GM12874 (cell line): ENCODE measurements at regions not wholly inside any gene's neighbourhood (a gene's known extent, or its start where the extent isn't known, plus 50 kb on each side); places are given as distances from the start of the nearest gene placed in this dataset.

Experiments used
- TF ChIP-seq, protein P1 (sequence below): IDR thresholded peaks from 2 replicates; pipeline ENCODE4 v1.5.1; 2011; ENCODE audit warnings: low read depth, mild to moderate bottlenecking, control low read depth, low read length, moderate library complexity; ENCODE audit not compliant: insufficient read depth

DNA sequence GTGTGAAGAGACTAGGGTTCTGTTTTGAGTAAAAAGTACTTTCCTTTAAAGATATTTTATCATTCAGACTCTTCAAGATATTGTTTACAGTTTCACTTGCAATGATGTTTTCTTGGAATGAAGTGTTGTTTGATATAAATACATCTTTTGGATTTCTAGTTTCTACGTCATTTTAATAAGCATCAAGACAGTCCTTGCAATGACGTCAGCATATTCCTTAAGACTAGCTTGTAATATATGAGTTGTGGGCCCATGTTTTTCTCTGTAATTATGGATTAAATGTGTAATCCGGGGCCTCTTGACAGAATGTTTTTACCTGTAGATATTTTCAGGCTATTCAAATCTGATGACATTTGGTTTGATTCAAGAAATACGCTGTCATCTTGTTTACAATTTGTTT, 66.1 kb downstream of the RBMX2 start:
- TF ChIP-seq, protein P1, sequence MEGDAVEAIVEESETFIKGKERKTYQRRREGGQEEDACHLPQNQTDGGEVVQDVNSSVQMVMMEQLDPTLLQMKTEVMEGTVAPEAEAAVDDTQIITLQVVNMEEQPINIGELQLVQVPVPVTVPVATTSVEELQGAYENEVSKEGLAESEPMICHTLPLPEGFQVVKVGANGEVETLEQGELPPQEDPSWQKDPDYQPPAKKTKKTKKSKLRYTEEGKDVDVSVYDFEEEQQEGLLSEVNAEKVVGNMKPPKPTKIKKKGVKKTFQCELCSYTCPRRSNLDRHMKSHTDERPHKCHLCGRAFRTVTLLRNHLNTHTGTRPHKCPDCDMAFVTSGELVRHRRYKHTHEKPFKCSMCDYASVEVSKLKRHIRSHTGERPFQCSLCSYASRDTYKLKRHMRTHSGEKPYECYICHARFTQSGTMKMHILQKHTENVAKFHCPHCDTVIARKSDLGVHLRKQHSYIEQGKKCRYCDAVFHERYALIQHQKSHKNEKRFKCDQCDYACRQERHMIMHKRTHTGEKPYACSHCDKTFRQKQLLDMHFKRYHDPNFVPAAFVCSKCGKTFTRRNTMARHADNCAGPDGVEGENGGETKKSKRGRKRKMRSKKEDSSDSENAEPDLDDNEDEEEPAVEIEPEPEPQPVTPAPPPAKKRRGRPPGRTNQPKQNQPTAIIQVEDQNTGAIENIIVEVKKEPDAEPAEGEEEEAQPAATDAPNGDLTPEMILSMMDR = no peak

DNA sequence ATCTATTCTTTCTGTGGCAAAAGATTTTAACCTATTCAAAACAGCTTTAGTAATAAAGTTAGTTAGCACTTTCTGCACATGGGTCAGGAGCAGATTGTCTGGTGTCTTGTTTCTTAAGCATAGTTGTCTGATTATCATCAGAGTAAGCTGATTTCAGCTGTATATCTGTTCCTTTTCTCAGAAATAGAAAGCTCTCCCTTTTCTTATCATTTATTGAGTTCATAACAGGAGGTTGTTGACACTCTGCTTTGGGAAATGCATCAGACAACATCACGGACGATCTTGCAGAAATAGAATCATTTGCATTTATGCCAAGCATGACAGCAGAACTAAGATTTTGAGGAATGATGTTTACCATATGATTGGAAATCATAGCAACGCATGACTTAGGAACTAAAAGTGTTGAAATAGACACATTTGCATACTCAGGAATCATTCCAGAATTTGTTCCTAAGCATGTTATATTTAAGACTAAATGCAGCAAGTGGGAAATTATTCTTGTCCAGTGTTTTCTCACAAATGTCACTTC, 66.7 kb downstream of the RBMX2 start:
- TF ChIP-seq, protein P1 = no peak

DNA sequence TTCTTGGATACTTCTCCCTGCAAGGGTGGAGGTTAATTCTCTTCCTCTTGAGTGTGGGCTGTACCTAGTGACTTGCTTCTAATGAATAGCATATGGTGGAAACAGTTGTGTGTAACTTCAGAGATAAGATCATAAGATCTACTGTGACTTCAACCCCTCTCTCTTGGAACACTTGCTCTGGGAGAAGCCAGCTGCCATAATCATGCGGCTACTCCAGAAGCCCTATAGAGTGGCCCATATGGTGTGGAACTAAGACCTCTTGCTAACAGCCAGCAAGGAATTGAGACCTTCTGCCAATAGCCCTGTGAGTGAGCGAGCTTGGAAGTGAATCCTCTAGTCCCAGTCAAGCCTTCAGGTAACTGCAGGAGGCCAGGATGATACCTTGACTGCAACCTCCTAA, 81.1 kb downstream of the RBMX2 start:
- TF ChIP-seq, protein P1 = no peak

DNA sequence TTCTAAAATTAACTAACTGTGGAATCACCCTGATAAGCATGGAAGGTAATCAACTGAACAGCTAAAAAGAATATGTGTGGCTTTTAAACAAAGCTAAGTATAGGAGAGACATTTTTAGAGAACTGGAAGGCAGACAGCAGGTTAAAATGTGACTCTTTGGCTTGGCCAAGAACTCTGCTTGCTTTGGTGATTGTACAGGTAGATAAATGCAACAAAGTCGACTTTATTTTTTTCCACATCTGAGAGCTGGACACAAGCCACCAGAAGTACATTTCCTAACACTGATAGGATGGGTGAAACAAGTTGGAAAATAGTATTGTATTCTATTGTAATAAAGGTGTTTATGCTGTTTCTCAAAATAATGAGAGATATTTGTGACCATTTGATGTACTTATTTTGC, 84.1 kb downstream of the RBMX2 start:
- TF ChIP-seq, protein P1 = no peak

DNA sequence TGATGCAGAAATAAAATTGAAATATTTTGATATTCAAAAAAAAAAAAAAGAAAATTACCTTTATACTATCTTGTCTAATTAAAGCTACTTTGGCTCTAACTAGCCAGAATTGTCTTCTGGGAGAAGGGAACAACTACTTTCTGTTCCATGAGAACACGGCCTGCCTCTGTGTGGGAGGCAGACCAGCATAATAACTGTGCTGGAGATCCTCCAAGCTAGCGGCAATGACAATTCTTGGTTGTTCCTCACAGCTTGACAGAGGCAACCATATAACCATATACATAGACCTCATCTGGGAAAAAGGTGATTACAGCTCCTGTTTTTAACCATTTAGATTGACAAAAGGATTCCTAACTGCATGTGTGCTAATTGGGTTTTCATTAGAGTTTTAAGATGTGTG, 95.7 kb downstream of the RBMX2 start:
- TF ChIP-seq, protein P1 = no peak

DNA sequence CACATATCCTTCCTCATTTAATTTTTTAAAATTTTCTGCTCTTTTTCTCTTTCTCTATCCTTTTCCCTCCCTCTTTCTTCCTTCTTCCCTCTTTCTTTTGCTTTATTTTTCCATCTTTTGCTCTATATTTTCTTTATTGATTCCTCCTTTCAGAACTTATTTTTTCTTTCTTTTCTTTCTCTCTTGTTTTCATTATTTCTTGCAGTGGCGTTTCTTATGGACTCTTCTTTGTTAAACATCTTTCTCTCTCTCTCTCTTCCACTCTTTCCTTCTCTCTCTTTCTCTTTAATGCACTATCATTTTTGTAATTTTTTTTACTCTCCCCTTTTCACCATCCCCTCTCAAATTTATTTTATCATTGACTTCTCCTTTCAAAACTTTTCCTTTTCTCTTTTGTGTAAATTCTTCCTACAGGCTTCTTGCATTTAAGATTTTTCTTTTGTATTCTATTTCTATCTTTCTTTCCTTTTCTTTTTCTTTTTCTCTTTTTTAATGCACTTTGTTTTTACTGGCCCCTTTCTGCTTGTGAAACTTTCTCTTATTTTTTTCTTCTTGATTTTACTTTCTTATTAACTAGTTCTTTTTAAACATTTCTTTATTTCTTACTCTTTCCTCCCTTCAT, 97.0 kb downstream of the RBMX2 start:
- TF ChIP-seq, protein P1 = no peak

DNA sequence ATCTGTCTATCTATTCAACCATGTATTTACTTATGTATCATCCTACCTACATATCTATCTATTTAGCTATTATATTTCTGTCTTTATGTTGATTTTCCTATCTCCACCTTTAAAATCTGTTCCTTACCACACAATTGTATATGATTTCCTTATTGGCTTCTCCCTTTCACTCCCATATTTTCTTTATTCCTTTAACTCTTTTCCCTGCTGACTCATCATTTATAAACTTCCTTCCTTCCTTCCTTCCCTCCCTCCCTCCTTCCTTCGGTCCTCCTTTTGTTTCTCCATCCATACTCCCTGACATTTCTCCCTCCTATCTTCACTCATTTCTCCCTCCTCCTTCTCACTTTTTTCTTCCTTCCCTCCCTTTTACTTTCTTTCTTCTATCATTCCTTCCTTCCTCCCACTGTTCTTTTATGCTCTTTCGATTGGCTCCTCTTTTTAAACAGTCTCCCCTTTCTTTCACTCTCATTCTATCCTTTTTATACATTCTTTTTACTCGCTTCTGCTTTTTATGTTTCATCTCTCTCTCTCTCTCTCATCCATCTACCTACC, 100.3 kb downstream of the RBMX2 start:
- TF ChIP-seq, protein P1 = no peak
